HCT116 (cell line): ENCODE measurements at regions not wholly inside any gene's neighbourhood (a gene's known extent, or its start where the extent isn't known, plus 50 kb on each side); places are given as distances from the start of the nearest gene placed in this dataset.

ENCODE experiments used
- ATAC-seq: fragments of 200-7000 bp; cut with Tn5 transposase; 2 replicates; pipeline ENCODE4 v1.9.1; 2020; ENCODE audit warnings: mild to moderate bottlenecking, moderate library complexity
- BruUV-seq: library from RNA; stranded (reverse); fragments of 400-500 nt; replicated peaks from 2 replicates; lab custom pipeline; 2021; lab: Mats Ljungman, UMichigan
- CTCF ChIA-PET: fragments of 300-600 bp; sonication (Branson Sonifier 250); formaldehyde crosslinking; loops from one replicate; lab custom pipeline; 2021; ENCODE audit warnings: antibody characterized with exemption; lab: Charles Lee
- POLR2A ChIA-PET: fragments of 300-600, 350-600 bp; sonication (Branson Sonifier 250); formaldehyde crosslinking; loops from one replicate; lab custom pipeline; 2021; ENCODE audit warnings: antibody characterized with exemption; lab: Charles Lee
- RAD21 ChIA-PET, 2 experiments: fragments of 300-600 bp; sonication (Branson Sonifier 250); formaldehyde crosslinking; loops; one replicate each; lab custom pipeline; 2023; ENCODE audit warnings: low total read pairs in 2 of 2; ENCODE audit not compliant: uncharacterized antibody in 2 of 2, unreplicated experiment in 2 of 2, low non-redundant PET in 1 of 2; lab: Charles Lee
- DNase-seq: peaks from one replicate; pipeline ENCODE4 v3.0.0-alpha.2; 2010; ENCODE audit warnings: low read depth, low spot score
- H2AFZ ChIP-seq: fragments of 200-600 bp; shearing (Covaris generic), sonication (generic); 2 replicates; pipeline ENCODE4 v1.6.1; 2017; ENCODE audit warnings: low read depth, mixed run types, mixed read lengths, antibody characterized with exemption, low read length; ENCODE audit not compliant: poor library complexity, severe bottlenecking
- H3K27ac ChIP-seq: 2 replicates; pipeline ENCODE4 v1.5.1; 2012; ENCODE audit warnings: low read depth, low read length
- H3K27me3 ChIP-seq: fragments of 200-600 bp; sonication (generic); 2 replicates; pipeline ENCODE4 v1.6.1; 2016; ENCODE audit warnings: mixed run types, low read length, mixed read lengths; ENCODE audit not compliant: insufficient read depth
- H3K36me3 ChIP-seq, 2 experiments: fragments of 200-500 bp in 1 of 2; fragments of 200-600 bp in 1 of 2; sonication (Bioruptor generic) in 1 of 2; sonication (generic) in 1 of 2; 2 replicates each; pipeline versions ENCODE4 v1.5.1 to v1.6.1; 2014 to 2016; ENCODE audit warnings: low read length in 2 of 2, inconsistent platforms in 1 of 2, mixed read lengths in 1 of 2, mixed run types in 1 of 2; ENCODE audit not compliant: insufficient read depth in 2 of 2, control insufficient read depth in 1 of 2
- H3K4me1 ChIP-seq, 2 experiments: fragments of 200-600 bp in 1 of 2; sonication (generic) in 1 of 2; 2 replicates each; pipeline versions ENCODE4 v1.5.1 to v1.6.1; 2012 to 2017; ENCODE audit warnings: low read length in 2 of 2, inconsistent platforms in 1 of 2, mild to moderate bottlenecking in 1 of 2, mixed read lengths in 1 of 2, mixed run types in 1 of 2, moderate library complexity in 1 of 2; ENCODE audit not compliant: insufficient read depth in 2 of 2, control insufficient read depth in 1 of 2
- H3K4me2 ChIP-seq: fragments of 200-600 bp; sonication (generic); 2 replicates; pipeline ENCODE4 v1.6.1; 2017; ENCODE audit warnings: mixed run types, low read length, mixed read lengths
- H3K4me3 ChIP-seq, 2 experiments: fragments of 200-600 bp in 1 of 2; sonication (generic) in 1 of 2; replicated peaks in 1 of 2; 2 replicates each; pipeline ENCODE4 v1.5.1; 2011 to 2016; ENCODE audit warnings: low read length in 2 of 2, control low read depth in 1 of 2, low read depth in 1 of 2, mild to moderate bottlenecking in 1 of 2, mixed read lengths in 1 of 2, mixed run types in 1 of 2
- H3K79me2 ChIP-seq: fragments of 200-600 bp; sonication (generic); 2 replicates; pipeline ENCODE4 v1.6.1; 2017; ENCODE audit warnings: mild to moderate bottlenecking, mixed run types, low read length, moderate library complexity, mixed read lengths; ENCODE audit not compliant: insufficient read depth
- H3K9ac ChIP-seq: fragments of 200-600 bp; sonication (generic); 2 replicates; pipeline ENCODE4 v1.6.1; 2016; ENCODE audit warnings: low read length, mixed read lengths
- H3K9me2 ChIP-seq: fragments of 200-600 bp; sonication (generic), shearing (Covaris generic); 2 replicates; pipeline ENCODE4 v1.6.1; 2017; ENCODE audit warnings: mixed run types, mild to moderate bottlenecking, moderate library complexity; ENCODE audit not compliant: insufficient read depth
- H3K9me3 ChIP-seq, 2 experiments: fragments of 200-500 bp in 1 of 2; fragments of 200-600 bp in 1 of 2; sonication (Bioruptor generic) in 1 of 2; sonication (generic) in 1 of 2; 2 replicates each; pipeline ENCODE4 v1.6.1; 2014 to 2017; ENCODE audit warnings: low read length in 2 of 2, mixed read lengths in 2 of 2, inconsistent platforms in 1 of 2, low read depth in 1 of 2, mild to moderate bottlenecking in 1 of 2, mixed run types in 1 of 2, moderate library complexity in 1 of 2; ENCODE audit not compliant: control insufficient read depth in 1 of 2, insufficient read depth in 1 of 2
- H4K20me1 ChIP-seq: fragments of 200-600 bp; sonication (generic), shearing (Covaris generic); 2 replicates; pipeline ENCODE4 v1.6.1; 2017; ENCODE audit warnings: mixed run types, mild to moderate bottlenecking, moderate library complexity; ENCODE audit not compliant: insufficient read depth
- CBX3 ChIP-seq: IDR thresholded peaks from 2 replicates; pipeline ENCODE4 v1.6.1; 2012; ENCODE audit warnings: low read depth
- CEBPB ChIP-seq: IDR thresholded peaks from 2 replicates; pipeline ENCODE4 v1.6.1; 2012; ENCODE audit warnings: low read depth
- EGR1 ChIP-seq: IDR thresholded peaks from 2 replicates; pipeline ENCODE4 v1.6.1; 2012; ENCODE audit warnings: low read depth
- ELF1 ChIP-seq: IDR thresholded peaks from 2 replicates; pipeline ENCODE4 v1.6.1; 2012; ENCODE audit warnings: low read depth, borderline replicate concordance
- POLR2AphosphoS5 ChIP-seq: IDR thresholded peaks from 2 replicates; pipeline ENCODE4 v1.6.1; 2011; ENCODE audit warnings: mild to moderate bottlenecking, low read depth, low read length, moderate library complexity
- RAD21 ChIP-seq: IDR thresholded peaks from 2 replicates; pipeline ENCODE4 v1.6.1; 2012; ENCODE audit warnings: low read depth, mild to moderate bottlenecking
- SIN3A ChIP-seq: IDR thresholded peaks from 2 replicates; pipeline ENCODE4 v1.6.1; 2012; ENCODE audit warnings: low read depth
- SRF ChIP-seq: IDR thresholded peaks from 2 replicates; pipeline ENCODE4 v1.6.1; 2012; ENCODE audit warnings: low read depth
- ZFX ChIP-seq: fragments of 450-650 bp; IDR thresholded peaks from 2 replicates; pipeline ENCODE4 v1.6.1; 2017
- intact Hi-C: fragments of 100-400 bp; cut with micrococcal nuclease; formaldehyde crosslinking; loops from 2 replicates; pipeline ENCODE4 v1.10.0; 2022
- TF ChIP-seq, protein P1 (sequence below): IDR thresholded peaks from 2 replicates; pipeline ENCODE4 v1.6.1; 2011; ENCODE audit warnings: mild to moderate bottlenecking, low read length, moderate library complexity; ENCODE audit not compliant: insufficient replicate concordance; ENCODE audit errors: extremely low read depth
- TF ChIP-seq, protein P2 (sequence below): IDR thresholded peaks from 2 replicates; pipeline ENCODE4 v1.6.1; 2012
- TF ChIP-seq, protein P3 (sequence below): IDR thresholded peaks from 2 replicates; pipeline ENCODE4 v1.6.1; 2012; ENCODE audit warnings: low read depth

DNA sequence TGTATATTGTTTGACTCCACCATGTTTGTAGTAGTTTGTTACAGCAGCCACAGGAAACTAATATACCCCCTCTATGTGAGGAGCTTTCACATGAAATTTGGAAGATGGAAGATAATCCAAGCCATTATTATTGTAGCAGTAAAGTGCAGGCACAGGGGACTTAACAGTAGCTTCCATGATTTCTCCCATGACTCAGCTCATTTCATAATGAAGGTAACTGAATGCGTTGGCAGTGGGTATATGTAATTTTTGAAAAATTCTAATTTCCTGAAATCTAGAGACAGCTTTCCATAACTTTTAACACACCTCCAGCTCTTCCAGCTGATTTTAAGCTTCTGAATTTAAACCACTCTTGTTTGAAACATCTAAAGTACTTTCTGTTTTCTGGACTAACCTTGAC is 181.2 kb downstream of the NR4A2 start:
- H3K4me3 ChIP-seq, result no peak overlapping the region
- H3K4me1 ChIP-seq, result no peaks in the 10 kb centered on the region
- DNase-seq (no peak), ATAC-seq (no peak)
- H4K20me1 ChIP-seq, result no peaks in the 10 kb centered on the region
- no peak overlapping the region for H2AFZ ChIP-seq
- RAD21 ChIA-PET, result no interaction called here
- POLR2A ChIA-PET, result no interaction called here
- no peak overlapping the region for H3K4me2 ChIP-seq
- H3K9me2 ChIP-seq, result no peaks in the 10 kb centered on the region
- no peak overlapping the region for H3K9ac ChIP-seq
- no peaks in the 10 kb centered on the region for H3K79me2 ChIP-seq
- CTCF ChIA-PET, result no interaction called here
- intact Hi-C loops, result no loop called here
- no peaks in the 10 kb centered on the region for H3K9me3 ChIP-seq
- no peak for TF ChIP-seq RAD21
- TF ChIP-seq, all 23 proteins: peak for 0
- H3K27me3 ChIP-seq, result no peaks in the 10 kb centered on the region
- H3K36me3 ChIP-seq, result no peaks in the 10 kb centered on the region
- H3K27ac ChIP-seq, result no peak overlapping the region
- no TSS peak for BruUV-seq

DNA sequence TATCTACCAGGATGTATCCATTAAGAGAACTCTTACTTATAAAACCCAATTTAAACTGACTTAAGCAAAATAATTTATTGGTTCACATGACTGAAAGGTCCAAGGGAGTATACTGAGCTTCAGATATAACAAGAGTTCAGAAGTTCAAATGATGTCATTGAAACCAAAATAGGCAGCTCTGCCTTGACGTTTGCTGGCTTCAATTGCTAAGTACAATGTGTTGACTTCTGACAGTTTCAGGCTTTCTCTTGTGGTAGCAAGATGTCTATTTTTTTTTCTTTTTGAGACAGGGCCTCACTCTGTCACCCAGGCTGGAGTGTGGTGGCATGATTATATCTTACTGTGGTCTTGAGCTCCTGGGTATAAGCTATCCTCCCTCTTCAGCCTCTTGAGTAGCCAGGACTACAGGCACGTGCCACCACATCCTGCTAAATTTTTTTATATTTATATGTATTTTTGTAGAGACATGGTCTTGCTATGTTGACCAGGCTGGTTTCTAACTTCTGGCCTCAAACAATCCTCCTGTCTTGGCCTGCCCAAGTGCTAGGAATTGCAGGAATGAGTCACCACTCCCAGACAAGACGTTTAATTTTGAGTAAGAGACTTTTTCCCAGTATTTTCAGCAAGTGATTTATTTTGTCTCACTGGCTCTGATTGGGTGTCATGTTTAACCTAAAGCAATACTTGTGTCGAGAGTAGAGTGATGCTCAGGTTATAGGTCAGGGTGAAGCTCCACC is 184.8 kb downstream of the NR4A2 start:
- H3K9me3 ChIP-seq, result no peaks in the 10 kb centered on the region
- no peaks in the 10 kb centered on the region for H3K9me2 ChIP-seq
- no peak overlapping the region for H3K4me3 ChIP-seq
- no peak overlapping the region for H3K9ac ChIP-seq
- DNase-seq, result no peak
- ChIA-PET CTCF (no interaction called here), POLR2A (no interaction called here), RAD21 (no interaction called here)
- H3K36me3 ChIP-seq, result no peaks in the 10 kb centered on the region
- no peak overlapping the region for H3K27ac ChIP-seq
- H4K20me1 ChIP-seq, result no peaks in the 10 kb centered on the region
- ATAC-seq, result no peak
- intact Hi-C loops, result no loop called here
- no TSS peak for BruUV-seq
- H3K4me1 ChIP-seq, result no peaks in the 10 kb centered on the region
- H3K79me2 ChIP-seq, result no peaks in the 10 kb centered on the region
- H2AFZ ChIP-seq, result no peak overlapping the region
- no peaks in the 10 kb centered on the region for H3K27me3 ChIP-seq
- H3K4me2 ChIP-seq, result no peak overlapping the region
- TF ChIP-seq, protein P1, sequence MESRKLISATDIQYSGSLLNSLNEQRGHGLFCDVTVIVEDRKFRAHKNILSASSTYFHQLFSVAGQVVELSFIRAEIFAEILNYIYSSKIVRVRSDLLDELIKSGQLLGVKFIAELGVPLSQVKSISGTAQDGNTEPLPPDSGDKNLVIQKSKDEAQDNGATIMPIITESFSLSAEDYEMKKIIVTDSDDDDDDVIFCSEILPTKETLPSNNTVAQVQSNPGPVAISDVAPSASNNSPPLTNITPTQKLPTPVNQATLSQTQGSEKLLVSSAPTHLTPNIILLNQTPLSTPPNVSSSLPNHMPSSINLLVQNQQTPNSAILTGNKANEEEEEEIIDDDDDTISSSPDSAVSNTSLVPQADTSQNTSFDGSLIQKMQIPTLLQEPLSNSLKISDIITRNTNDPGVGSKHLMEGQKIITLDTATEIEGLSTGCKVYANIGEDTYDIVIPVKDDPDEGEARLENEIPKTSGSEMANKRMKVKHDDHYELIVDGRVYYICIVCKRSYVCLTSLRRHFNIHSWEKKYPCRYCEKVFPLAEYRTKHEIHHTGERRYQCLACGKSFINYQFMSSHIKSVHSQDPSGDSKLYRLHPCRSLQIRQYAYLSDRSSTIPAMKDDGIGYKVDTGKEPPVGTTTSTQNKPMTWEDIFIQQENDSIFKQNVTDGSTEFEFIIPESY, result no peak
- no peak for TF ChIP-seq ZFX
- TF ChIP-seq EGR1, result no peak
- no peak for TF ChIP-seq CBX3
- TF ChIP-seq, protein P2, sequence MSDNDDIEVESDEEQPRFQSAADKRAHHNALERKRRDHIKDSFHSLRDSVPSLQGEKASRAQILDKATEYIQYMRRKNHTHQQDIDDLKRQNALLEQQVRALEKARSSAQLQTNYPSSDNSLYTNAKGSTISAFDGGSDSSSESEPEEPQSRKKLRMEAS, result no peak
- no peak for TF ChIP-seq SIN3A
- TF ChIP-seq CEBPB, result no peak
- TF ChIP-seq SRF, result no peak
- TF ChIP-seq ELF1, result no peak
- TF ChIP-seq, protein P3, sequence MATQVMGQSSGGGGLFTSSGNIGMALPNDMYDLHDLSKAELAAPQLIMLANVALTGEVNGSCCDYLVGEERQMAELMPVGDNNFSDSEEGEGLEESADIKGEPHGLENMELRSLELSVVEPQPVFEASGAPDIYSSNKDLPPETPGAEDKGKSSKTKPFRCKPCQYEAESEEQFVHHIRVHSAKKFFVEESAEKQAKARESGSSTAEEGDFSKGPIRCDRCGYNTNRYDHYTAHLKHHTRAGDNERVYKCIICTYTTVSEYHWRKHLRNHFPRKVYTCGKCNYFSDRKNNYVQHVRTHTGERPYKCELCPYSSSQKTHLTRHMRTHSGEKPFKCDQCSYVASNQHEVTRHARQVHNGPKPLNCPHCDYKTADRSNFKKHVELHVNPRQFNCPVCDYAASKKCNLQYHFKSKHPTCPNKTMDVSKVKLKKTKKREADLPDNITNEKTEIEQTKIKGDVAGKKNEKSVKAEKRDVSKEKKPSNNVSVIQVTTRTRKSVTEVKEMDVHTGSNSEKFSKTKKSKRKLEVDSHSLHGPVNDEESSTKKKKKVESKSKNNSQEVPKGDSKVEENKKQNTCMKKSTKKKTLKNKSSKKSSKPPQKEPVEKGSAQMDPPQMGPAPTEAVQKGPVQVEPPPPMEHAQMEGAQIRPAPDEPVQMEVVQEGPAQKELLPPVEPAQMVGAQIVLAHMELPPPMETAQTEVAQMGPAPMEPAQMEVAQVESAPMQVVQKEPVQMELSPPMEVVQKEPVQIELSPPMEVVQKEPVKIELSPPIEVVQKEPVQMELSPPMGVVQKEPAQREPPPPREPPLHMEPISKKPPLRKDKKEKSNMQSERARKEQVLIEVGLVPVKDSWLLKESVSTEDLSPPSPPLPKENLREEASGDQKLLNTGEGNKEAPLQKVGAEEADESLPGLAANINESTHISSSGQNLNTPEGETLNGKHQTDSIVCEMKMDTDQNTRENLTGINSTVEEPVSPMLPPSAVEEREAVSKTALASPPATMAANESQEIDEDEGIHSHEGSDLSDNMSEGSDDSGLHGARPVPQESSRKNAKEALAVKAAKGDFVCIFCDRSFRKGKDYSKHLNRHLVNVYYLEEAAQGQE, result no peak
- TF ChIP-seq POLR2AphosphoS5, result no peak
